NT2/D1 (cell line): ENCODE measurements at regions not wholly inside any gene's neighbourhood (a gene's known extent, or its start where the extent isn't known, plus 50 kb on each side); places are given as distances from the start of the nearest gene placed in this dataset.

Experiments used
- SUZ12 ChIP-seq: IDR thresholded peaks from 2 replicates; pipeline ENCODE4 v1.6.1; 2011; ENCODE audit not compliant: insufficient read length, insufficient read depth; ENCODE audit errors: extremely low read depth
- YY1 ChIP-seq: IDR thresholded peaks from 2 replicates; pipeline ENCODE4 v1.6.1; 2011; ENCODE audit not compliant: insufficient read length, insufficient read depth
- ZNF274 ChIP-seq: IDR thresholded peaks from 2 replicates; pipeline ENCODE4 v1.6.1; 2011; ENCODE audit warnings: mild to moderate bottlenecking, low read depth, low read length

DNA sequence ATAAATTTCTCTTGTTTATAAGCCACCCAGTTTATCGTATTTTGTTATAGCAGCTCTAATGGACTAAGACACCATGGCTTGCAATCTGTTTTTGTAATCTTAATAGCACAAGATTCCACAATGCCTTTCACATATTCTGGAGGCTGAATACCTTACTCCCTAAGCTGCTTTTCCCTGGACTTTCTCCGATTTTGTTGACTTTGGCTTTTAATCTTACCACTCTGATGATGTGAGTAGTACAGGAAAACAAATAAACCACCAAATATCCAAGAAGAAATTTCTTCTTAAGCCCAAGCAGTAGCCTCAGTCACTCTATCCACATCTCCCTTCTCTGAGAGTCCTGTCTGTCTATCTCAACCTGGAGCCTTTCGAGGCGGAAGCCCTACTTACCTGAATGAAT is 838.6 kb downstream of the LTN1 start:
- TF ChIP-seq SUZ12 (no peak), ZNF274 (no peak), YY1 (no peak)
